HG02943 (cell line): ENCODE measurements at regions not wholly inside any gene's neighbourhood (a gene's known extent, or its start where the extent isn't known, plus 50 kb on each side); places are given as distances from the start of the nearest gene placed in this dataset.
"Not testable (repeated sequence)": the region's sequence is repeated elsewhere in the genome, so short reads cannot be mapped to it uniquely, and the experiment has no call there.

Source experiments
- ATAC-seq: cut with Tn5 transposase; IDR thresholded peaks from one replicate; pipeline ENCODE4 v1.9.1; 2021; ENCODE audit warnings: mild to moderate bottlenecking, low read depth, moderate library complexity; ENCODE audit not compliant: unreplicated experiment

GRCh38 chr10:8407501-8408021, 353.1 kb downstream of the GATA3 start:
- ATAC-seq: no peak

- no peak for ATAC-seq
Measured at GRCh38 chr10:8410506-8410905, 356.0 kb downstream of the GATA3 start.

- ATAC-seq: no peak
Measured at GRCh38 chr10:8412541-8412940, 358.1 kb downstream of the GATA3 start.

DNA sequence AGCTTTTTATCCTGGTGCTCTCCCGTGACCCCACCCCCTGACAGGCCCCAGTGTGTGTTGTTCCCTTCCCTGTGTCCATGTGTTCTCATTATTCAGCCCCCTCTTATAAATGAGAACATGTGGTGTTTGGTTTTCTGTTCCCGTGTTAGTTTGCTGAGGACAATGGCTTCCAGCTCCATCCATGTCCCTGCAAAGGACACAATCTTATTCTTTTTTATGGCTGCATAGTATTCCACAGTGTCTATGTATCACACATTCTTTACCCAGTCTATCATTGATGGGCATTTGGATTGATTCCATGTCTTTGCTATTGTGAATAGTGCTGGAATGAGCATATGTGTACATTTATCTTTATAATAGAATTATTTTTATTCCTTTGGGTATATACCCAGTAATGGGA, 360.5 kb downstream of the GATA3 start:
- not testable (repeated sequence) for ATAC-seq

DNA sequence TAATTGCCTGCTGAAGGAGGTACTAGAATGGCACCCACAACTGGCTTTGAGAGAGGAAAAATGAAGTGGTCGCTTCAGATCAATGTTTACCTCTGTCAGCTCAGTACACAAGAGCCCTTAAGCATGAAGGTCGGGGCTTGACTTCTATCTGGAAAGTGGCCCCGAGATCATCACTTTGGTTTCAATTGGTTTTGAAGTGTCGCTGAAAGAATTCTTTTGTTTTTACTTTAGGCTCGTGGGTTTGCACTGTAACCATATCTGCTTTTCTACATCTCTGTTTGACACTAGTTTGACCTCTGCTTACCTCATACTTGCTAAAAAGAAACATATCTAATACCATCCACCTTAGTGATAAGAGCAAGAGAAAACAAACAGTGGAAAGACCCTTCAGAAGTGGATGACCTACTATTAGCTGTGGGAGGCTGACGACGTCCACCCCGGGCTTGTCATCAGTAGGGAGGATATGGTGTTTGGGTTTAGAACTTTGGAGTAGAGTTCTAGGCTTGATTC, 361.8 kb downstream of the GATA3 start:
- no peak for ATAC-seq

- ATAC-seq: no peak
Measured at GRCh38 chr10:8416760-8417159, 362.3 kb downstream of the GATA3 start.

- ATAC-seq: no peak
Measured at GRCh38 chr10:8417631-8418030, 363.1 kb downstream of the GATA3 start.

DNA sequence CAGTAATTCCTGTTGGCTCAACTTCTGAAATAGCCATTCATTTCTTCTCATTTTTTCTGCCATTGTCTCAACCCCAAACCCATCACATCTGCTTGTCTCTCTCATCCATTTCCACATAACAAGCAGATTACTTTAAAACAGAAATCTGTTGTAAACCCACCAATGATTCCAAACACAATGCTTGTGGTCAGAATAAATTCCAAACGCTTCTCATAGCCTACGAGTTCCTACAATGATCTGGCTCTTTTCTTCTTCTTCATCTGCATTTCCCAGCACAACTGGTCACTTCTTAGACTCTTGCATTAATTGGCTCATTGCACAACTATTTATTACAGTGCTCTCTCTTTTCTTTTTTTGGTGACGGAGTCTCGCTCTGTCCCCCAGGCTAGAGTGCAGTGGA, 364.1 kb downstream of the GATA3 start:
- ATAC-seq: no peak

- no peak for ATAC-seq
Measured at GRCh38 chr10:8420182-8420581, 365.7 kb downstream of the GATA3 start.

- ATAC-seq: no peak
Measured at GRCh38 chr10:8424555-8425211, 370.2 kb downstream of the GATA3 start.

GRCh38 chr10:8428654-8429053, 374.2 kb downstream of the GATA3 start:
- ATAC-seq: no peak

DNA sequence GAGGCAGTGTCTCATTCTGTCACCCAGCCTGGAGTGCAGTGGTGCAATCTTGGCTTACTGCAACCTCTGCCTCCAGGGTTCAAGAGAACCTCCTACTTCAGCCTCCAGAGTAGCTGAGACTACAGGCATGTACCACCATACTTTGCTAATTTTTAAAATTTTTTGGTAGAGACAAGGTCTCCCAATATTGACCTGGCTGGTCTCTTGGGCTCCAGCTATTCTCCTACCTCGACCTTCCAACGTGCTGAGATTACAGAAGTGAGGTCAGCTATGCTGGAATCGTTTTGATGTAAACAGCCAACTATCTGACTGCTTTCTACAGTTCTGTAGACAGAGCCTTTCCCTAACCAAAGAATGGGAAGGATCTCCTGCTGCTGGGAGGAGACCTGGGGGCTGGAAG, 375.8 kb downstream of the GATA3 start:
- ATAC-seq: no peak

- no peak for ATAC-seq
Measured at GRCh38 chr10:8431511-8431910, 377.0 kb downstream of the GATA3 start.

GRCh38 chr10:8435186-8436055, 380.9 kb downstream of the GATA3 start:
- no peak for ATAC-seq

GRCh38 chr10:8437896-8438295, 383.4 kb downstream of the GATA3 start:
- ATAC-seq: no peak

DNA sequence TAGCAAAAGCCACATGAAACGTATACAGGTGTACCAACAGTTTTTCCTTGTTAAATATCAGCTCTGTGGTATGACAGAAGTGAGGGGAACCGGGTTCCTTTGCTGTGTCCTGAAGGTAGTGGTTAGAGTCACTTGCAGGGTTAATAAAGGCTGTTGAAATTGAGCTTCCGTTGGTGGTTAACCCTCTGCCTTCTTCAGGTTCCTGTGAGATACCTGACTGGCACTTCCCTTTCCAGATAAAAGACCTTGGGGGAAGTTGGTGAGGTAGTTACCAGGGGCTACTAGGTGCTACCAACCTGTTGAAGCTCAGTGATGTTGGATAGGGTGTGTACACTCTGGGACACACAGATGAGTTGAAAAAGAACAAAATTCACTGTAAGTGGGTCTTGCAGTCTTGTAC, 384.1 kb downstream of the GATA3 start:
- ATAC-seq: no peak

- ATAC-seq: no peak
Measured at GRCh38 chr10:8439040-8439439, 384.6 kb downstream of the GATA3 start.

DNA sequence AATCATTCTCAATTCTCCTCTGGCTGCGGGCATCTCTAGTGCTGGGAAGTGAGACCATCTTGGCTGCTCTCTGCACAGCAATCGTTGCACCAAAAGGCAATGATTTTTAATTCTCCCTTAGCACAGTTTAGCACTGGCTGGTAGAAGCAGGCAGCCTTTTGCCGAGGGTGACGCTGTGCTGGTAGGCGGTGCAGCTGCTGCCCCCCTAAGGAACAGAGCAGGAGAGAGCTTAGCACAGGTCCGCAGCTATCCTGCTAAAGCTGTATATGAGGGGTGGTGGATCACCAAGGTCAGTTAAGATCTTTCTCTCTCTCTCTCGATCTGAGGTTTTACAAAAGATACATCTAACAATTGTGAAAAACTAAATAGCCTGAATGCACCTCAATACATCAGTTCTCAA, 390.1 kb downstream of the GATA3 start:
- no peak for ATAC-seq

DNA sequence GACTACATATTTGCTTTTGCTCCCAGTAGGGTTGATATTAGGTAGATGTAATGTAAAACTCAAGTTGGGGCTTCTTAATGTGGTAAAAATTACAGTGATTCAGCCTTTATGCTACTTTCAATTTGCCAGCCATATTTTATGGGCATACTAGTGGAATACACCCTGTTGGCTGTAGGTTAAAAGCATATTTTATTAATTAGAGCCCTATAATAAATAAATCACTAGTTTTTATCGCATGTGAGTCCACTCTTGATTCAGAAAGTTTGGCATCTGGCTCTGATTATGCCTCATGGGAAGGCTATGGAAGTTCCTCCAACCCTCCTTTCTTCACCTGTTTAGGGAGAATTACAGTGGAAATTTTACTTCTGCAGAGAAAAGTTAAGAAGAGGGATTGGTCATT, 390.9 kb downstream of the GATA3 start:
- no peak for ATAC-seq

DNA sequence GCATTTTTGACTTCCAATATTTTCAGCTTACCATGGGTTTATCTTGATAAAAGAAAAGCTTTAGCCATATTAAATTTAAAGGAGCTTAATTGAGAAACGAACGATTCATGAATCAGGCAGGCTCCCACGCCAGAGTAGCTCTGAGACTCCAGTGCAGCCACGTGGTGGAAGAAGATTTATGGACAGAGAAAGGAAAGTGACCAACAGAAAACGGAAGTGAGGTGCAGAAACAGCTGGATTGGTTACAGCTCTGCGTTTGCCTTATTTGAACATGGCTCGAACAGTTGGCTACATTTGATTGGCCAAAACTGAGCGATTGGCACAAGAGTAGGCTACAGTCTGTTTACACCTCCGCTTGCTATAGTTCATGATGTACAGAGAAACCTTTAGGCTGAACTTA, 395.4 kb downstream of the GATA3 start:
- ATAC-seq: no peak

DNA sequence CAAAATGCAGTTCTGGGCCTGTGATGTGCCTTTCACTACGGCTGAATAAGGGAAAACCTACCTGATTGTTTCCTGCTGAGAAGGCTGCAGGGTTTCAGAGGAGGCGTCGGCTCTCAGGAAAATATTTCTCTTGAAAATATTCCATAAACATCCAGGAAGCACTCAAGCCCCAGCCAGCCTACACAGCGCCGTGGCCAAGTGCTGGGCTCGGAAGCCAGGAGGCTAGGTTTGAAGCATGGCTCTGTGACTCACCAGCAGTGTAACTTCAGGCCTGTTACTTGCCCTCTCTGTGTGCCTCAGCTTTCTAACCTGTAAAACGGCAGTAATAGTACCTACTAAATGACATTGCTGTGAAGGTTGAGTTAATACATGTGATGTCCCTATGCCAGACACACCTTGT, 399.1 kb downstream of the GATA3 start:
- ATAC-seq: no peak

DNA sequence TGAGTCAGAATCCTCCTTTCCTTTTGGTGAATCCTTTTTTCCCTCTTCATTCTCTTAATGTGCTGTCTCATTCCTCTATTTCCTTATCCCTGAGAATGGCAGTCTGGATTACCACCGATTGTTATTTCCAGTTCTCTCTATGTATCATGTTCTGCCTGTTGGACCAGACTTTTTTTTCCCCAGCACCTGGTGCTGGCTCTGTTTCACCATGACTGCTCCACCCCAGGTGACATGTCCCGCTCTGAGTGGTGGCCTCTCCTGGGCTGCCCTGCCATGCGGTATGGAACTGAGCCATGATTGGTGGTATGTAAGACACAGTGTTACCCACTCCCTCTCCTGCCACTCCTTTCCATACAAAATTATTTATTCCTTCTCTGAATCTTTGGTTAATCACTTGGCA, 399.9 kb downstream of the GATA3 start:
- no peak for ATAC-seq
